GM12878 (cell line): ENCODE measurements at regions not wholly inside any gene's neighbourhood (a gene's known extent, or its start where the extent isn't known, plus 50 kb on each side); places are given as distances from the start of the nearest gene placed in this dataset.

Experiments used
- ATAC-seq: fragments of 200-7000 bp; cut with Tn5 transposase; 3 replicates; pipeline ENCODE4 v1.9.1; 2020; ENCODE audit warnings: mild to moderate bottlenecking, moderate library complexity
- BruUV-seq: library from RNA; stranded (reverse); fragments of 400-500 nt; replicated peaks from 2 replicates; lab custom pipeline; 2021; lab: Mats Ljungman, UMichigan
- CTCF ChIA-PET: fragments of 300-600 bp; sonication (Branson Sonifier 250); formaldehyde crosslinking; extraction: SDS; loops from one replicate; lab custom pipeline; 2021; ENCODE audit warnings: inconsistent platforms; lab: Yijun Ruan, JAX
- POLR2A ChIA-PET: fragments of 350-600 bp; formaldehyde crosslinking; extraction: SDS; loops from one replicate; lab custom pipeline; 2021; ENCODE audit warnings: inconsistent platforms; lab: Charles Lee
- RAD21 ChIA-PET: fragments of 300-600 bp; sonication (Branson Sonifier 250); formaldehyde crosslinking; loops from one replicate; lab custom pipeline; 2023; ENCODE audit warnings: antibody characterized with exemption; ENCODE audit not compliant: unreplicated experiment; lab: Charles Lee
- SMC1A ChIA-PET: fragments of 300-600 bp; sonication (Branson Sonifier 250); formaldehyde crosslinking; loops from one replicate; lab custom pipeline; 2023; ENCODE audit not compliant: unreplicated experiment, uncharacterized antibody; lab: Charles Lee
- DNase-seq: peaks from one replicate; pipeline ENCODE4 v3.0.0-alpha.2; 2011; ENCODE audit warnings: low read depth, low spot score
- FAIRE-seq: peaks from 3 replicates; lab custom pipeline; 2011; peaks lifted over from hg19 to GRCh38; lab: Jason Lieb, UNC
- H2AFZ ChIP-seq: 2 replicates; pipeline ENCODE4 v1.6.0; 2011; ENCODE audit warnings: low read depth, low read length, control low read depth; ENCODE audit not compliant: control insufficient read depth
- H3K27ac ChIP-seq: 2 replicates; pipeline ENCODE4 v1.5.1; 2011; ENCODE audit warnings: control low read depth; ENCODE audit not compliant: control insufficient read depth, insufficient read depth
- H3K27me3 ChIP-seq, 2 experiments: replicated peaks in 1 of 2; 2 replicates each; pipeline versions ENCODE4 v1.6.0 to v1.6.1; 2011; ENCODE audit warnings: low read length in 1 of 2; ENCODE audit not compliant: control insufficient read depth in 2 of 2, insufficient read depth in 2 of 2
- H3K36me3 ChIP-seq, 2 experiments: 2 replicates each; pipeline ENCODE4 v1.5.1; 2011; ENCODE audit warnings: low read length in 1 of 2; ENCODE audit not compliant: control insufficient read depth in 2 of 2, insufficient read depth in 2 of 2
- H3K4me1 ChIP-seq: 2 replicates; pipeline ENCODE4 v1.6.1; 2011; ENCODE audit warnings: mild to moderate bottlenecking, low read length, moderate library complexity, mixed read lengths; ENCODE audit not compliant: control insufficient read depth, insufficient read depth
- H3K4me2 ChIP-seq: 2 replicates; pipeline ENCODE4 v1.6.0; 2011; ENCODE audit warnings: control low read depth; ENCODE audit not compliant: control insufficient read depth, insufficient read depth
- H3K4me3 ChIP-seq: fragments of 200-600 bp; sonication (generic); 2 replicates; pipeline ENCODE4 v1.5.1; 2016
- H3K79me2 ChIP-seq: 2 replicates; pipeline ENCODE4 v1.6.0; 2011; ENCODE audit warnings: low read length; ENCODE audit not compliant: control insufficient read depth, insufficient read depth
- H3K9ac ChIP-seq: 2 replicates; pipeline ENCODE4 v1.8.0; 2011; ENCODE audit warnings: low read length, control low read depth, mixed read lengths; ENCODE audit not compliant: control insufficient read depth, insufficient read depth
- H3K9me3 ChIP-seq: replicated peaks from 3 replicates; pipeline ENCODE4 v1.5.1; 2011; ENCODE audit warnings: mild to moderate bottlenecking, low read length; ENCODE audit not compliant: control insufficient read depth, insufficient read depth
- H4K20me1 ChIP-seq: 2 replicates; pipeline ENCODE4 v1.6.0; 2011; ENCODE audit not compliant: control insufficient read depth, insufficient read depth
- ATF2 ChIP-seq: IDR thresholded peaks from 2 replicates; pipeline ENCODE4 v1.6.1; 2012; ENCODE audit warnings: low read length, inconsistent platforms
- CBX3 ChIP-seq: fragments of 200-600 bp; sonication (generic); IDR thresholded peaks from 2 replicates; pipeline ENCODE4 v1.6.1; 2016; ENCODE audit warnings: low read depth, borderline replicate concordance
- CBX5 ChIP-seq: sonication (generic); IDR thresholded peaks from 2 replicates; pipeline ENCODE4 v1.6.1; 2016; ENCODE audit warnings: low read depth, moderate library complexity, mild to moderate bottlenecking, inconsistent platforms
- GABPA ChIP-seq: IDR thresholded peaks from 2 replicates; pipeline ENCODE4 v1.6.1; 2014; ENCODE audit warnings: antibody characterized with exemption, low read depth, mild to moderate bottlenecking, inconsistent platforms
- HCFC1 ChIP-seq: fragments of 150-350 bp; IDR thresholded peaks from 2 replicates; pipeline ENCODE4 v1.6.1; 2014; ENCODE audit warnings: low read length
- KLF5 ChIP-seq: fragments of 450-650 bp; IDR thresholded peaks from 2 replicates; pipeline ENCODE4 v1.6.1; 2014; ENCODE audit warnings: mild to moderate bottlenecking; ENCODE audit not compliant: partially characterized antibody
- MEF2B ChIP-seq: fragments of 450-650 bp; IDR thresholded peaks from 2 replicates; pipeline ENCODE4 v1.6.1; 2018; ENCODE audit warnings: mild to moderate bottlenecking, moderate library complexity; ENCODE audit not compliant: partially characterized antibody, poor library complexity, severe bottlenecking
- NBN ChIP-seq: fragments of 450-650 bp; IDR thresholded peaks from 2 replicates; pipeline ENCODE4 v1.6.1; 2016
- PAX8 ChIP-seq: fragments of 450-650 bp; IDR thresholded peaks from 2 replicates; pipeline ENCODE4 v1.6.1; 2017; ENCODE audit warnings: mild to moderate bottlenecking, moderate library complexity
- PKNOX1 ChIP-seq: fragments of 450-650 bp; IDR thresholded peaks from 2 replicates; pipeline ENCODE4 v1.6.1; 2016; ENCODE audit warnings: mild to moderate bottlenecking
- POLR2A ChIP-seq: IDR thresholded peaks from 2 replicates; pipeline ENCODE4 v1.6.1; 2011; ENCODE audit warnings: low read depth, mild to moderate bottlenecking, low read length
- POLR2AphosphoS5 ChIP-seq: IDR thresholded peaks from 2 replicates; pipeline ENCODE4 v1.6.1; 2011; ENCODE audit warnings: mild to moderate bottlenecking, low read length, inconsistent platforms
- RELB ChIP-seq: fragments of 450-650 bp; IDR thresholded peaks from 2 replicates; pipeline ENCODE4 v1.6.1; 2017; ENCODE audit warnings: low read depth, mild to moderate bottlenecking, moderate library complexity
- SIX5 ChIP-seq: IDR thresholded peaks from 2 replicates; pipeline ENCODE4 v1.6.1; 2011; ENCODE audit warnings: mild to moderate bottlenecking, low read depth, low read length, moderate library complexity; ENCODE audit not compliant: severe bottlenecking
- TAF1 ChIP-seq: IDR thresholded peaks from 2 replicates; pipeline ENCODE4 v1.6.1; 2011; ENCODE audit warnings: mild to moderate bottlenecking, low read depth, low read length, borderline replicate concordance
- TCF3 ChIP-seq: IDR thresholded peaks from 2 replicates; pipeline ENCODE4 v1.6.1; 2012; ENCODE audit warnings: low read depth, mild to moderate bottlenecking, low read length, borderline replicate concordance; ENCODE audit not compliant: insufficient read depth
- WRNIP1 ChIP-seq: IDR thresholded peaks from 2 replicates; pipeline ENCODE4 v1.6.1; 2011; ENCODE audit warnings: low read depth, low read length, improper control_type of control experiment, borderline replicate concordance
- ZNF217 ChIP-seq: fragments of 450-650 bp; IDR thresholded peaks from 2 replicates; pipeline ENCODE4 v1.6.1; 2017; ENCODE audit warnings: antibody characterized with exemption, mild to moderate bottlenecking
- ZNF592 ChIP-seq: fragments of 450-650 bp; IDR thresholded peaks from 2 replicates; pipeline ENCODE4 v1.6.1; 2017; ENCODE audit warnings: mild to moderate bottlenecking, moderate library complexity
- WGBS: methylation state at CpG from one replicate; pipeline ENCODE4 v1.1.6; 2016; ENCODE audit warnings: low lambda C conversion rate; ENCODE audit not compliant: insufficient replicate concordance, insufficient coverage; ENCODE audit errors: missing lambda C conversion rate; 5-methylcytosine and 5-hydroxymethylcytosine counted together
- in situ Hi-C: fragments of 300-500 bp; cut with MboI; formaldehyde crosslinking; loops from 9 replicates; pipeline ENCODE4 v1.14.3; 2018; ENCODE audit warnings: mixed read lengths
- intact Hi-C: fragments of 100-400 bp; cut with micrococcal nuclease; formaldehyde crosslinking; loops from one replicate; pipeline ENCODE4 v1.14.2; 2022; ENCODE audit not compliant: unreplicated experiment

- Histone ChIP-seq H3K27ac (no peak overlapping the region), H3K9ac (no peak overlapping the region), H3K79me2 (no peaks in the 10 kb centered on the region), H3K27me3 (no peaks in the 10 kb centered on the region), H3K9me3 (no peaks in the 10 kb centered on the region), H2AFZ (no peak overlapping the region), H4K20me1 (no peaks in the 10 kb centered on the region), H3K4me2 (no peak overlapping the region), H3K4me3 (no peak overlapping the region), H3K36me3 (no peaks in the 10 kb centered on the region), H3K4me1 (no peaks in the 10 kb centered on the region)
- RAD21 ChIA-PET: no interaction called here
- FAIRE-seq (no peak), ATAC-seq (no peak), DNase-seq (no peak)
- 29% methylated on average over 3 of the region's 3 CpGs for WGBS
- SMC1A ChIA-PET: no interaction called here
- no TSS peak for BruUV-seq
- POLR2A ChIA-PET: no interaction called here
- in situ Hi-C loops (no loop called here), intact Hi-C loops (loop anchor here (10.0 kb wide), 1 partner anchor 1508 kb away; no protein-coding TSS in a partner anchor)
- TF ChIP-seq POLR2AphosphoS5 (no peak), CBX3 (no peak), TAF1 (no peak), ZNF592 (no peak), ZNF217 (no peak), RELB (no peak), PAX8 (no peak), HCFC1 (no peak), TCF3 (no peak), GABPA (no peak), POLR2A (no peak), NBN (no peak), WRNIP1 (no peak), PKNOX1 (no peak), KLF5 (no peak), MEF2B (no peak), CBX5 (no peak), SIX5 (no peak), ATF2 (no peak)
- CTCF ChIA-PET: no interaction called here
Observed at GRCh38 chr3:154666542-154666941, 236.6 kb upstream of the GPR149 start.
